SK-MEL-5 (cell line): ENCODE measurements at regions not wholly inside any gene's neighbourhood (a gene's known extent, or its start where the extent isn't known, plus 50 kb on each side); places are given as distances from the start of the nearest gene placed in this dataset.

Source experiments
- DNase-seq: peaks from one replicate; pipeline ENCODE4 v3.0.0-alpha.2; 2016; ENCODE audit warnings: low read depth, low spot score
- in situ Hi-C: cut with HindIII; loops from 2 replicates; pipeline ENCODE4 v1.10.0; 2016; ENCODE audit warnings: low sequenced_read_pairs, high pct_unique_total_duplicates, low pct_unique_long_range_greater_than_20kb

GRCh38 chr13:29936956-29937355 lies 86.5 kb upstream of the UBL3 start:
- in situ Hi-C loops = no loop called here
- DNase-seq = no peak

- in situ Hi-C loops = no loop called here
- DNase-seq = no peak
These were observed 85.8 kb upstream of the UBL3 start for GRCh38 chr13:29936051-29936813.

GRCh38 chr13:29935309-29935981 lies 85.0 kb upstream of the UBL3 start:
- no peak for DNase-seq
- in situ Hi-C loops = no loop called here

GRCh38 chr13:29934531-29935308 lies 84.3 kb upstream of the UBL3 start:
- in situ Hi-C loops = no loop called here
- DNase-seq = no peak

GRCh38 chr13:29933401-29933800 lies 83.0 kb upstream of the UBL3 start:
- in situ Hi-C loops = no loop called here
- DNase-seq = no peak

- in situ Hi-C loops = no loop called here
- no peak for DNase-seq
These were observed 81.3 kb upstream of the UBL3 start for GRCh38 chr13:29931696-29932095.

- in situ Hi-C loops = no loop called here
- DNase-seq = no peak
These were observed 78.8 kb upstream of the UBL3 start for GRCh38 chr13:29929062-29929847.

- in situ Hi-C loops = no loop called here
These were observed 75.7 kb upstream of the UBL3 start for GRCh38 chr13:29926098-29926476.

GRCh38 chr13:29925457-29926097 lies 75.2 kb upstream of the UBL3 start:
- in situ Hi-C loops = no loop called here
- peak; percentile 46 for DNase-seq

More at GRCh38 chr13:29926098-29926476, 75.7 kb upstream of the UBL3 start:
- no peak for DNase-seq

GRCh38 chr13:29924482-29925350 lies 74.3 kb upstream of the UBL3 start:
- no peak for DNase-seq
- in situ Hi-C loops = no loop called here

GRCh38 chr13:29923554-29924481 lies 73.4 kb upstream of the UBL3 start:
- in situ Hi-C loops = no loop called here
- peak; percentile 88 for DNase-seq

- in situ Hi-C loops = no loop called here
- no peak for DNase-seq
These were observed 72.5 kb upstream of the UBL3 start for GRCh38 chr13:29922896-29923295.

- no peak for DNase-seq
- in situ Hi-C loops = no loop called here
These were observed 71.9 kb upstream of the UBL3 start for GRCh38 chr13:29922281-29922821.

- DNase-seq = no peak
- in situ Hi-C loops = no loop called here
These were observed 71.1 kb upstream of the UBL3 start for GRCh38 chr13:29921542-29921941.

- in situ Hi-C loops = no loop called here
- no peak for DNase-seq
These were observed 69.7 kb upstream of the UBL3 start for GRCh38 chr13:29920025-29920643.
